HEK293 (cell line): ENCODE measurements at regions not wholly inside any gene's neighbourhood (a gene's known extent, or its start where the extent isn't known, plus 50 kb on each side); places are given as distances from the start of the nearest gene placed in this dataset.

ENCODE experiments used
- CTCF ChIA-PET: fragments of 350-600 bp; formaldehyde crosslinking; extraction: SDS; loops from one replicate; lab custom pipeline; 2021; ENCODE audit warnings: antibody characterized with exemption; lab: Yijun Ruan, JAX
- POLR2A ChIA-PET: fragments of 300-600 bp; formaldehyde crosslinking; extraction: SDS; loops from one replicate; lab custom pipeline; 2020; ENCODE audit warnings: antibody characterized with exemption, inconsistent platforms; lab: Yijun Ruan, JAX
- H3K27ac ChIP-seq: fragments of 200-500 bp; sonication (Bioruptor generic); 2 replicates; pipeline ENCODE4 v1.5.1; 2014; ENCODE audit warnings: low read depth, low read length, control low read depth, inconsistent platforms; ENCODE audit errors: extremely low read depth
- H3K36me3 ChIP-seq, 2 experiments: fragments of 200-500 bp in 1 of 2; sonication (Bioruptor generic) in 1 of 2; 1 replicate in 1 of 2; 2 replicates in 1 of 2; pipeline ENCODE4 v1.5.1; 2014 to 2017; ENCODE audit warnings: inconsistent platforms in 2 of 2, low read length in 2 of 2; ENCODE audit not compliant: control insufficient read depth in 2 of 2, insufficient read depth in 1 of 2
- H3K4me1 ChIP-seq: fragments of 200-500 bp; sonication (Bioruptor generic); 2 replicates; pipeline ENCODE4 v1.5.1; 2014; ENCODE audit warnings: mild to moderate bottlenecking, low read length, inconsistent platforms; ENCODE audit not compliant: control insufficient read depth, insufficient read depth
- H3K4me3 ChIP-seq: 2 replicates; pipeline ENCODE4 v1.5.1; 2011; ENCODE audit warnings: low read depth, mild to moderate bottlenecking, control low read depth, low read length, moderate library complexity
- H3K9me3 ChIP-seq: fragments of 200-500 bp; sonication (Bioruptor generic); 2 replicates; pipeline ENCODE4 v1.5.1; 2014; ENCODE audit warnings: low read depth, low read length, inconsistent platforms; ENCODE audit not compliant: control insufficient read depth, insufficient read depth
- GLI2 ChIP-seq: fragments of 450-650 bp; formaldehyde crosslinking; IDR thresholded peaks from 2 replicates; pipeline ENCODE4; 2017; ENCODE audit warnings: missing biosample characterization, missing genetic modification characterization, low read depth, borderline replicate concordance
- SCRT2 ChIP-seq: fragments of 450-650 bp; formaldehyde crosslinking; IDR thresholded peaks from 2 replicates; pipeline ENCODE4 v1.5.1; 2016; ENCODE audit warnings: missing biosample characterization, missing genetic modification characterization
- ZBTB1 ChIP-seq: fragments of 450-650 bp; formaldehyde crosslinking; IDR thresholded peaks from 2 replicates; pipeline ENCODE4 v1.5.1; 2016; ENCODE audit warnings: missing biosample characterization, missing genetic modification characterization
- ZIC2 ChIP-seq: fragments of 450-650 bp; formaldehyde crosslinking; IDR thresholded peaks from 2 replicates; pipeline ENCODE4 v1.5.1; 2016; ENCODE audit warnings: missing biosample characterization, missing genetic modification characterization
- ZNF175 ChIP-seq: fragments of 450-650 bp; formaldehyde crosslinking; IDR thresholded peaks from 2 replicates; pipeline ENCODE4 v1.5.1; 2016; ENCODE audit warnings: missing biosample characterization, missing genetic modification characterization
- ZNF266 ChIP-seq: fragments of 450-650 bp; formaldehyde crosslinking; IDR thresholded peaks from 2 replicates; pipeline ENCODE4 v1.5.1; 2016; ENCODE audit warnings: missing biosample characterization, missing genetic modification characterization, low read depth
- ZNF350 ChIP-seq: fragments of 450-650 bp; formaldehyde crosslinking; IDR thresholded peaks from 2 replicates; pipeline ENCODE4 v1.5.0; 2017; ENCODE audit warnings: missing biosample characterization, mild to moderate bottlenecking, missing genetic modification characterization
- ZNF391 ChIP-seq: fragments of 450-650 bp; formaldehyde crosslinking; IDR thresholded peaks from 2 replicates; pipeline ENCODE4 v1.5.1; 2016; ENCODE audit warnings: low read depth, missing biosample characterization, missing genetic modification characterization, borderline replicate concordance
- ZNF621 ChIP-seq: fragments of 450-650 bp; formaldehyde crosslinking; IDR thresholded peaks from 2 replicates; pipeline ENCODE4 v1.5.1; 2017; ENCODE audit warnings: missing biosample characterization, missing genetic modification characterization
- ZNF747 ChIP-seq: fragments of 450-650 bp; formaldehyde crosslinking; IDR thresholded peaks from 2 replicates; pipeline ENCODE4 v1.5.1; 2016; ENCODE audit warnings: missing biosample characterization, missing genetic modification characterization
- ZSCAN16 ChIP-seq: fragments of 450-650 bp; formaldehyde crosslinking; IDR thresholded peaks from 2 replicates; pipeline ENCODE4 v1.5.1; 2016; ENCODE audit warnings: missing biosample characterization, missing genetic modification characterization
- TF ChIP-seq, protein P1 (sequence below): fragments of 450-650 bp; formaldehyde crosslinking; IDR thresholded peaks from 2 replicates; pipeline ENCODE4 v1.5.1; 2016; ENCODE audit warnings: missing biosample characterization, missing genetic modification characterization
- TF ChIP-seq, protein P2 (sequence below): fragments of 450-650 bp; formaldehyde crosslinking; IDR thresholded peaks from 2 replicates; pipeline ENCODE4 v1.5.1; 2017; ENCODE audit warnings: missing biosample characterization, missing genetic modification characterization
- TF ChIP-seq, protein P3 (sequence below): fragments of 450-650 bp; formaldehyde crosslinking; IDR thresholded peaks from 2 replicates; pipeline ENCODE4 v1.5.1; 2016; ENCODE audit warnings: missing biosample characterization, missing genetic modification characterization
- TF ChIP-seq, protein P4 (sequence below): fragments of 450-650 bp; formaldehyde crosslinking; optimal IDR thresholded peaks from 2 replicates; pipeline ENCODE3; 2016; ENCODE audit warnings: missing biosample characterization, mild to moderate bottlenecking, missing genetic modification characterization
- TF ChIP-seq, protein P5 (sequence below): fragments of 450-650 bp; formaldehyde crosslinking; IDR thresholded peaks from 2 replicates; pipeline ENCODE4 v1.5.1; 2016; ENCODE audit warnings: missing biosample characterization, missing genetic modification characterization

DNA sequence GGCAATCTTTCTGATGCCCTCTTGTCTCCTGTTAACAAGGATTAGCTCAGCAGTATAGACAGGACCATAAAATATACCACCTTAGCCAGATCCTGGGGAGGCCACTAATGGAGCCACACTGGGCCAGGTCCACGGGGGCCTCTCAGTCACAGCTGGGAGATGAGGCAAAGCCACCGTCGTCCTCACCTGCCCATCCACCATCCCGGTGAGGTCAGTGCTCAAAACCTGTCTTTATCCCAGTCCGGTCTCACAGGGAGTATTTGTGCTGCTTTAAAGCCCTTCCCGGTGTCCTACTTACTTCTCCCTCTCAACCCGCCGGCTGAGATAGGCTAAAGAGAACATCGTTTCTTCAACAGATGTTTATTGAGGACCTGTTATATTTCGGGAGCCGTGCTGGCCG is 104.3 kb downstream of the EDN3 start:
- Histone ChIP-seq H3K4me3 (no peak overlapping the region), H3K9me3 (no peaks in the 10 kb centered on the region), H3K4me1 (no peaks in the 10 kb centered on the region; the same call in 1 of the 2 replicates), H3K27ac (no peak overlapping the region), H3K36me3 (no peaks in the 10 kb centered on the region)
- ChIA-PET CTCF (interaction anchor here (0.6 to 2.7 kb wide), 19 partner anchors 10 to 535 kb away, joined by 3 to 16 read pairs (median 3); no protein-coding TSS in a partner anchor), POLR2A (no interaction called here)
- peak; percentile 37; the same call in 1 of the 2 replicates for TF ChIP-seq ZIC2
- TF ChIP-seq ZNF747: no peak

DNA sequence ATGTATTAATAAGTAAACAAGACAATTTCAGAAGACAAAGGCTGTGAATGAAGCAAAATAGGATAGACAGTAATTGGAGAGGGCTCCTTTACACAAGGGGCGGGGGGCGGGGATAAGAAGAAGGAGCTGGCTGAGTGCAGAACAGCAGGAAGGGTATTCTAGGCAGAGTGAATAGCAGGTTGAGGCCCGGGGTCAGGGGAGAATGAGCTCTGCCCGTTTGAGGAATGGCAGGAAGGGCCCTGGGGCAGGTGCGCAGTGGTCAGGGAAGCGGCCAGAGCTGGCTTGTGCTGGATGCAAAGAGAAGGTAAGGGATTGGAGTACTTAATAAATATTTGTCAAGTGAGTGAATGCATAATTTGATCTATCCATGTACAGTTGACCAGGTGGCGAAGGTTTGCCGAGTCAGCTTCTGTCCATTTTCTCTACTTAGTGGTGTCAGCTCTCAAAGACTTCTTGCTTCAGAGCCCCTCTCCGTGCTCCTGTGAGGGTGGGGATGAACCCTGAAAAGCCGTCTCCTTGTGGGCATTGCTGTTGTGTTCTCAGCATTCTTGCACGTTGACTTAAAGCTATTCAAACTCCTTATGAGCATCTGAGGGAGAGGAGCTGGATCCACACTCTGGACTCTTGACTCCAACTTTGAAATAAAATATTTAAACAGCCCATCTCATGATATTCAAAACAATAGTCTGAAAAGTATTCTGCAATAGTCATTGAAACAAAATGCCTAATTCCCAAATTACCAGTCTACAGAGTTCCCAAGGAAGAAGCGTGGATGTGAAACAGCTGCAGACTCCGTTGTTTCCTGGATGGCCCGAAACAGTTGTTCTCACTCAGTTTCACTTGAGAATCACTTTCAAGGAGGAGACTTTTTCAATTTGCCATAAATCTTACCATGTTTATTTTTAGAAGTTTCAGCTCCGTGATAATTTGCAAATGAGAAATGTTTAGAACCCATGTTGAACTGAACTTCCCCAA is 105.1 kb downstream of the EDN3 start:
- Histone ChIP-seq H3K9me3 (no peaks in the 10 kb centered on the region), H3K4me1 (no peaks in the 10 kb centered on the region; the same call in 1 of the 2 replicates), H3K27ac (no peak overlapping the region), H3K36me3 (no peaks in the 10 kb centered on the region), H3K4me3 (no peak overlapping the region)
- ChIA-PET POLR2A (no interaction called here), CTCF (interaction anchor here (0.6 to 2.7 kb wide), 9 partner anchors 11 to 642 kb away, joined by 3 to 16 read pairs (median 6); no protein-coding TSS in a partner anchor)
- TF ChIP-seq ZNF266 (tag by site-specific recombination): no peak
- no peak for TF ChIP-seq GLI2

DNA sequence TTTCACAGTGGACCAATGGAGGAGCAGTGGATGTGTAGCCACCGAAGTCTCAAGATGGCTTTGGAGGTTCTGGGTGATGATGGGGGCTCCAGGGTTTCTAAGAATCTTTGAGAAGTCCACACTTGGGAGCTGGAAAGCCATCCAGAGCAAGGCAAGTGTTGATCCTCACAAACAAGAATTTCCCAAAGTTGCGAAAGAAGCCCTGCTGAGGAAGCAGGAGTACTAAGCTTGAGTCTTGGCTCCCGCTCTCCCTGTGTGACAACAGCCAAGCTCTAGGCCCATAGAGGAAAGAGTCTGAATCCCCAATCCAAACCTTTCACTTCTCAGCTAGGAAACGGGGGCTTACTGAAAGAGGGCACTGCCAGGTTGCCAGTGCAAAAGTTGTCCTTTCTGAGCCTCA is 106.0 kb downstream of the EDN3 start:
- Histone ChIP-seq H3K4me3 (no peak overlapping the region), H3K9me3 (no peaks in the 10 kb centered on the region), H3K27ac (no peak overlapping the region), H3K4me1 (no peaks in the 10 kb centered on the region; the same call in 1 of the 2 replicates), H3K36me3 (no peaks in the 10 kb centered on the region)
- ChIA-PET CTCF (interaction anchor here (0.6 to 1.8 kb wide), 4 partner anchors 20 to 319 kb away, joined by 3 to 7 read pairs (median 4); no protein-coding TSS in a partner anchor), POLR2A (no interaction called here)
- no peak for TF ChIP-seq ZNF175 (tag by site-specific recombination)
- TF ChIP-seq, protein P1, sequence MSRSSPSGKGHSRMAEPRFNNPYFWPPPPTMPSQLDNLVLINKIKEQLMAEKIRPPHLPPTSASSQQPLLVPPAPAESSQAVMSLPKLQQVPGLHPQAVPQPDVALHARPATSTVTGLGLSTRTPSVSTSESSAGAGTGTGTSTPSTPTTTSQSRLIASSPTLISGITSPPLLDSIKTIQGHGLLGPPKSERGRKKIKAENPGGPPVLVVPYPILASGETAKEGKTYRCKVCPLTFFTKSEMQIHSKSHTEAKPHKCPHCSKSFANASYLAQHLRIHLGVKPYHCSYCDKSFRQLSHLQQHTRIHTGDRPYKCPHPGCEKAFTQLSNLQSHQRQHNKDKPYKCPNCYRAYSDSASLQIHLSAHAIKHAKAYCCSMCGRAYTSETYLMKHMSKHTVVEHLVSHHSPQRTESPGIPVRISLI (tag by site-specific recombination): no peak
- no peak for TF ChIP-seq ZNF621 (tag by site-specific recombination)
- no peak for TF ChIP-seq ZNF350 (tag by site-specific recombination)
- TF ChIP-seq, protein P2, sequence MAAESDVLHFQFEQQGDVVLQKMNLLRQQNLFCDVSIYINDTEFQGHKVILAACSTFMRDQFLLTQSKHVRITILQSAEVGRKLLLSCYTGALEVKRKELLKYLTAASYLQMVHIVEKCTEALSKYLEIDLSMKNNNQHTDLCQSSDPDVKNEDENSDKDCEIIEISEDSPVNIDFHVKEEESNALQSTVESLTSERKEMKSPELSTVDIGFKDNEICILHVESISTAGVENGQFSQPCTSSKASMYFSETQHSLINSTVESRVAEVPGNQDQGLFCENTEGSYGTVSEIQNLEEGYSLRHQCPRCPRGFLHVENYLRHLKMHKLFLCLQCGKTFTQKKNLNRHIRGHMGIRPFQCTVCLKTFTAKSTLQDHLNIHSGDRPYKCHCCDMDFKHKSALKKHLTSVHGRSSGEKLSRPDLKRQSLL (tag by site-specific recombination): no peak
- TF ChIP-seq, protein P3, sequence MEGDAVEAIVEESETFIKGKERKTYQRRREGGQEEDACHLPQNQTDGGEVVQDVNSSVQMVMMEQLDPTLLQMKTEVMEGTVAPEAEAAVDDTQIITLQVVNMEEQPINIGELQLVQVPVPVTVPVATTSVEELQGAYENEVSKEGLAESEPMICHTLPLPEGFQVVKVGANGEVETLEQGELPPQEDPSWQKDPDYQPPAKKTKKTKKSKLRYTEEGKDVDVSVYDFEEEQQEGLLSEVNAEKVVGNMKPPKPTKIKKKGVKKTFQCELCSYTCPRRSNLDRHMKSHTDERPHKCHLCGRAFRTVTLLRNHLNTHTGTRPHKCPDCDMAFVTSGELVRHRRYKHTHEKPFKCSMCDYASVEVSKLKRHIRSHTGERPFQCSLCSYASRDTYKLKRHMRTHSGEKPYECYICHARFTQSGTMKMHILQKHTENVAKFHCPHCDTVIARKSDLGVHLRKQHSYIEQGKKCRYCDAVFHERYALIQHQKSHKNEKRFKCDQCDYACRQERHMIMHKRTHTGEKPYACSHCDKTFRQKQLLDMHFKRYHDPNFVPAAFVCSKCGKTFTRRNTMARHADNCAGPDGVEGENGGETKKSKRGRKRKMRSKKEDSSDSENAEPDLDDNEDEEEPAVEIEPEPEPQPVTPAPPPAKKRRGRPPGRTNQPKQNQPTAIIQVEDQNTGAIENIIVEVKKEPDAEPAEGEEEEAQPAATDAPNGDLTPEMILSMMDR: no peak
- TF ChIP-seq, protein P4, sequence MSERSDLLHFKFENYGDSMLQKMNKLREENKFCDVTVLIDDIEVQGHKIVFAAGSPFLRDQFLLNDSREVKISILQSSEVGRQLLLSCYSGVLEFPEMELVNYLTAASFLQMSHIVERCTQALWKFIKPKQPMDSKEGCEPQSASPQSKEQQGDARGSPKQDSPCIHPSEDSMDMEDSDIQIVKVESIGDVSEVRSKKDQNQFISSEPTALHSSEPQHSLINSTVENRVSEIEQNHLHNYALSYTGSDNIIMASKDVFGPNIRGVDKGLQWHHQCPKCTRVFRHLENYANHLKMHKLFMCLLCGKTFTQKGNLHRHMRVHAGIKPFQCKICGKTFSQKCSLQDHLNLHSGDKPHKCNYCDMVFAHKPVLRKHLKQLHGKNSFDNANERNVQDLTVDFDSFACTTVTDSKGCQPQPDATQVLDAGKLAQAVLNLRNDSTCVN: no peak
- no peak for TF ChIP-seq SCRT2 (tag by site-specific recombination)
- no peak for TF ChIP-seq ZNF391 (tag by site-specific recombination)
- TF ChIP-seq ZSCAN16 (tag by site-specific recombination): no peak
- no peak for TF ChIP-seq ZIC2
- TF ChIP-seq, protein P5, sequence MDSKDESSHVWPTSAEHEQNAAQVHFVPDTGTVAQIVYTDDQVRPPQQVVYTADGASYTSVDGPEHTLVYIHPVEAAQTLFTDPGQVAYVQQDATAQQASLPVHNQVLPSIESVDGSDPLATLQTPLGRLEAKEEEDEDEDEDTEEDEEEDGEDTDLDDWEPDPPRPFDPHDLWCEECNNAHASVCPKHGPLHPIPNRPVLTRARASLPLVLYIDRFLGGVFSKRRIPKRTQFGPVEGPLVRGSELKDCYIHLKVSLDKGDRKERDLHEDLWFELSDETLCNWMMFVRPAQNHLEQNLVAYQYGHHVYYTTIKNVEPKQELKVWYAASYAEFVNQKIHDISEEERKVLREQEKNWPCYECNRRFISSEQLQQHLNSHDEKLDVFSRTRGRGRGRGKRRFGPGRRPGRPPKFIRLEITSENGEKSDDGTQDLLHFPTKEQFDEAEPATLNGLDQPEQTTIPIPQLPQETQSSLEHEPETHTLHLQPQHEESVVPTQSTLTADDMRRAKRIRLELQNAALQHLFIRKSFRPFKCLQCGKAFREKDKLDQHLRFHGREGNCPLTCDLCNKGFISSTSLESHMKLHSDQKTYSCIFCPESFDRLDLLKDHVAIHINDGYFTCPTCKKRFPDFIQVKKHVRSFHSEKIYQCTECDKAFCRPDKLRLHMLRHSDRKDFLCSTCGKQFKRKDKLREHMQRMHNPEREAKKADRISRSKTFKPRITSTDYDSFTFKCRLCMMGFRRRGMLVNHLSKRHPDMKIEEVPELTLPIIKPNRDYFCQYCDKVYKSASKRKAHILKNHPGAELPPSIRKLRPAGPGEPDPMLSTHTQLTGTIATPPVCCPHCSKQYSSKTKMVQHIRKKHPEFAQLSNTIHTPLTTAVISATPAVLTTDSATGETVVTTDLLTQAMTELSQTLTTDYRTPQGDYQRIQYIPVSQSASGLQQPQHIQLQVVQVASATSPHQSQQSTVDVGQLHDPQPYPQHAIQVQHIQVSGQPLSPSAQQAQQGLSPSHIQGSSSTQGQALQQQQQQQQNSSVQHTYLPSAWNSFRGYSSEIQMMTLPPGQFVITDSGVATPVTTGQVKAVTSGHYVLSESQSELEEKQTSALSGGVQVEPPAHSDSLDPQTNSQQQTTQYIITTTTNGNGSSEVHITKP (tag by site-specific recombination): no peak
- TF ChIP-seq ZBTB1 (tag by site-specific recombination): no peak
